ENCODE measurements at regions not wholly inside any gene's neighbourhood (a gene's known extent, or its start where the extent isn't known, plus 50 kb on each side); places are given as distances from the start of the nearest gene placed in this dataset.
"Not testable (repeated sequence)": the region's sequence is repeated elsewhere in the genome, so short reads cannot be mapped to it uniquely, and the experiment has no call there.

GRCh38 chr4:95779447-95779846 lies 60.4 kb upstream of the PDHA2 start:
- WGBS, 2 donors: 67 to 82% methylated on average over 1 of the region's 1 CpG
- H3K4me1 ChIP-seq: no peaks in the 10 kb centered on the region
- no peaks in the 10 kb centered on the region for H3K36me3 ChIP-seq (replicated peaks in 1 of 2; ENCODE audit: insufficient read depth in 1 of 2, low read depth in 2 of 2)
- H3K27ac ChIP-seq: no peak overlapping the region
- H3K27me3 ChIP-seq: no peaks in the 10 kb centered on the region
- intact Hi-C loops (cut with DNase I): no loop called here
- ATAC-seq (no peak), DNase-seq (no peak)
- TF ChIP-seq CTCF (IDR thresholded peaks at IDR 0.05) (no peak), POLR2A (IDR thresholded peaks at IDR 0.05) (no peak)
- H3K9me3 ChIP-seq: no peaks in the 10 kb centered on the region
- H3K4me3 ChIP-seq: no peak overlapping the region

- H3K4me3 ChIP-seq: no peak overlapping the region
- ATAC-seq: no peak
- no peaks in the 10 kb centered on the region for H3K36me3 ChIP-seq (replicated peaks in 1 of 2; ENCODE audit: insufficient read depth in 1 of 2, low read depth in 2 of 2)
- no peaks in the 10 kb centered on the region for H3K9me3 ChIP-seq
- no peak for DNase-seq
- no peak overlapping the region for H3K27ac ChIP-seq
- intact Hi-C loops (cut with DNase I): no loop called here
- no peaks in the 10 kb centered on the region for H3K4me1 ChIP-seq
- TF ChIP-seq CTCF (IDR thresholded peaks at IDR 0.05): no peak
- TF ChIP-seq POLR2A (IDR thresholded peaks at IDR 0.05): no peak
- H3K27me3 ChIP-seq: no peaks in the 10 kb centered on the region
These were observed 61.2 kb upstream of the PDHA2 start for GRCh38 chr4:95778666-95779065.

GRCh38 chr4:95770605-95771004 lies 69.3 kb upstream of the PDHA2 start:
- DNase-seq; H3K27me3 ChIP-seq; intact Hi-C loops (cut with DNase I); H3K4me3 ChIP-seq; H3K9me3 ChIP-seq; H3K27ac ChIP-seq; ATAC-seq; H3K4me1 ChIP-seq; H3K36me3 ChIP-seq (replicated peaks in 1 of 2; ENCODE audit: insufficient read depth in 1 of 2, low read depth in 2 of 2): not testable (repeated sequence)
- WGBS, 2 donors: 45 to 46% methylated on average over 3 of the region's 3 CpGs

GRCh38 chr4:95764961-95765360 lies 74.9 kb upstream of the PDHA2 start:
- WGBS, 2 donors: 72 to 75% methylated on average over 3 of the region's 3 CpGs
- intact Hi-C loops (cut with DNase I): no loop called here
- no peaks in the 10 kb centered on the region for H3K4me1 ChIP-seq
- DNase-seq (no peak), ATAC-seq (no peak)
- no peaks in the 10 kb centered on the region for H3K36me3 ChIP-seq (replicated peaks in 1 of 2; ENCODE audit: insufficient read depth in 1 of 2, low read depth in 2 of 2)
- no peaks in the 10 kb centered on the region for H3K27me3 ChIP-seq
- no peaks in the 10 kb centered on the region for H3K9me3 ChIP-seq
- no peak overlapping the region for H3K4me3 ChIP-seq
- no peak overlapping the region for H3K27ac ChIP-seq
- TF ChIP-seq CTCF (IDR thresholded peaks at IDR 0.05) (no peak), POLR2A (IDR thresholded peaks at IDR 0.05) (no peak)

GRCh38 chr4:95761871-95762270 lies 78.0 kb upstream of the PDHA2 start:
- no peaks in the 10 kb centered on the region for H3K9me3 ChIP-seq
- no peaks in the 10 kb centered on the region for H3K27me3 ChIP-seq
- ATAC-seq: no peak
- DNase-seq: no peak
- WGBS, 2 donors: 63 to 70% methylated on average over 3 of the region's 3 CpGs
- H3K4me1 ChIP-seq: no peaks in the 10 kb centered on the region
- TF ChIP-seq POLR2A (IDR thresholded peaks at IDR 0.05): no peak
- TF ChIP-seq CTCF (IDR thresholded peaks at IDR 0.05): no peak
- intact Hi-C loops (cut with DNase I): no loop called here
- H3K36me3 ChIP-seq (replicated peaks in 1 of 2; ENCODE audit: insufficient read depth in 1 of 2, low read depth in 2 of 2): no peaks in the 10 kb centered on the region
- H3K4me3 ChIP-seq: no peak overlapping the region
- H3K27ac ChIP-seq: no peak overlapping the region
